SK-N-MC (cell line): ENCODE measurements at regions not wholly inside any gene's neighbourhood (a gene's known extent, or its start where the extent isn't known, plus 50 kb on each side); places are given as distances from the start of the nearest gene placed in this dataset.

Experiments
- DNase-seq: peaks from one replicate; pipeline ENCODE4 v3.0.0-alpha.2; 2011; ENCODE audit warnings: low read depth, low spot score
- H3K27ac ChIP-seq: fragments of 200-600 bp; sonication (generic); 2 replicates; pipeline ENCODE4 v1.5.1; 2016; ENCODE audit warnings: mixed run types
- H3K36me3 ChIP-seq: fragments of 200-600 bp; sonication (generic); 2 replicates; pipeline ENCODE4 v1.6.1; 2017; ENCODE audit warnings: antibody characterized with exemption, low read length, mixed read lengths; ENCODE audit not compliant: insufficient read depth
- H3K4me3 ChIP-seq: fragments of 200-600 bp; sonication (generic); 2 replicates; pipeline ENCODE4 v1.5.1; 2016
- H3K9ac ChIP-seq: fragments of 200-600 bp; sonication (generic); 2 replicates; pipeline ENCODE4 v1.8.0; 2017; ENCODE audit warnings: mixed run types, mixed read lengths; ENCODE audit not compliant: insufficient read length
- H3K9me3 ChIP-seq: fragments of 200-600 bp; sonication (generic); 2 replicates; pipeline ENCODE4 v1.6.1; 2017; ENCODE audit warnings: low read depth, mild to moderate bottlenecking, antibody characterized with exemption, low read length, moderate library complexity, mixed read lengths
- EZH2 ChIP-seq: fragments of 200-600 bp; sonication (generic); IDR thresholded peaks from one replicate; pipeline ENCODE4 v1.6.1; 2017; ENCODE audit warnings: antibody characterized with exemption
- FOXP2 ChIP-seq: optimal IDR thresholded peaks from 2 replicates; pipeline ENCODE3; 2011; ENCODE audit warnings: mild to moderate bottlenecking, moderate library complexity; ENCODE audit not compliant: insufficient read depth; ENCODE audit errors: extremely low read length, control extremely low read depth
- POLR2AphosphoS5 ChIP-seq: IDR thresholded peaks from 2 replicates; pipeline ENCODE4 v1.6.1; 2012; ENCODE audit warnings: mild to moderate bottlenecking, low read depth, low read length, borderline replicate concordance

- no peak overlapping the region for H3K27ac ChIP-seq
- no peaks in the 10 kb centered on the region for H3K36me3 ChIP-seq
- no peak for DNase-seq
- TF ChIP-seq FOXP2 = no peak
- no peak for TF ChIP-seq POLR2AphosphoS5
- TF ChIP-seq EZH2 = no peak
- no peak overlapping the region for H3K9ac ChIP-seq
- H3K4me3 ChIP-seq = no peak overlapping the region
- H3K9me3 ChIP-seq = no peaks in the 10 kb centered on the region
These were observed 227.5 kb upstream of the ZFHX3 start for GRCh38 chr16:73275448-73275847.

GRCh38 chr16:73275024-73275423, 227.1 kb upstream of the ZFHX3 start:
- DNase-seq = no peak
- H3K4me3 ChIP-seq = no peak overlapping the region
- TF ChIP-seq FOXP2 = no peak
- TF ChIP-seq POLR2AphosphoS5 = no peak
- no peak for TF ChIP-seq EZH2
- no peak overlapping the region for H3K27ac ChIP-seq
- H3K9ac ChIP-seq = no peak overlapping the region
- no peaks in the 10 kb centered on the region for H3K36me3 ChIP-seq
- no peaks in the 10 kb centered on the region for H3K9me3 ChIP-seq

GRCh38 chr16:73274140-73274539, 226.2 kb upstream of the ZFHX3 start:
- no peak for DNase-seq
- TF ChIP-seq POLR2AphosphoS5 (no peak), FOXP2 (no peak), EZH2 (no peak)
- Histone ChIP-seq H3K9me3 (no peaks in the 10 kb centered on the region), H3K9ac (no peak overlapping the region), H3K27ac (no peak overlapping the region), H3K4me3 (no peak overlapping the region), H3K36me3 (no peaks in the 10 kb centered on the region)

- TF ChIP-seq POLR2AphosphoS5 (no peak), EZH2 (no peak), FOXP2 (no peak)
- no peak for DNase-seq
- Histone ChIP-seq H3K9me3 (no peaks in the 10 kb centered on the region), H3K9ac (no peak overlapping the region), H3K27ac (no peak overlapping the region), H3K4me3 (no peak overlapping the region), H3K36me3 (no peaks in the 10 kb centered on the region)
These were observed 220.6 kb upstream of the ZFHX3 start for GRCh38 chr16:73268366-73268993.

GRCh38 chr16:73265935-73266334, 218.0 kb upstream of the ZFHX3 start:
- Histone ChIP-seq H3K27ac (no peak overlapping the region), H3K9ac (no peak overlapping the region), H3K9me3 (no peaks in the 10 kb centered on the region), H3K36me3 (no peaks in the 10 kb centered on the region), H3K4me3 (no peak overlapping the region)
- no peak for DNase-seq
- TF ChIP-seq EZH2 = no peak
- no peak for TF ChIP-seq POLR2AphosphoS5
- no peak for TF ChIP-seq FOXP2

GRCh38 chr16:73265124-73265837, 217.4 kb upstream of the ZFHX3 start:
- H3K4me3 ChIP-seq = no peak overlapping the region
- no peaks in the 10 kb centered on the region for H3K36me3 ChIP-seq
- H3K27ac ChIP-seq = no peak overlapping the region
- DNase-seq = no peak
- no peak for TF ChIP-seq EZH2
- no peak for TF ChIP-seq POLR2AphosphoS5
- TF ChIP-seq FOXP2 = no peak
- no peak overlapping the region for H3K9ac ChIP-seq
- H3K9me3 ChIP-seq = no peaks in the 10 kb centered on the region

- Histone ChIP-seq H3K9ac (no peak overlapping the region), H3K27ac (no peak overlapping the region), H3K36me3 (no peaks in the 10 kb centered on the region), H3K9me3 (no peaks in the 10 kb centered on the region), H3K4me3 (no peak overlapping the region)
- no peak for DNase-seq
- no peak for TF ChIP-seq POLR2AphosphoS5
- no peak for TF ChIP-seq EZH2
- no peak for TF ChIP-seq FOXP2
These were observed 215.0 kb upstream of the ZFHX3 start for GRCh38 chr16:73262931-73263330.

GRCh38 chr16:73255031-73255430, 207.1 kb upstream of the ZFHX3 start:
- Histone ChIP-seq H3K4me3 (no peak overlapping the region), H3K9me3 (no peaks in the 10 kb centered on the region), H3K27ac (no peak overlapping the region), H3K36me3 (no peaks in the 10 kb centered on the region), H3K9ac (no peak overlapping the region)
- no peak for TF ChIP-seq EZH2
- TF ChIP-seq POLR2AphosphoS5 = no peak
- no peak for TF ChIP-seq FOXP2
- DNase-seq = no peak
